GM12878 (cell line): ENCODE measurements at regions not wholly inside any gene's neighbourhood (a gene's known extent, or its start where the extent isn't known, plus 50 kb on each side); places are given as distances from the start of the nearest gene placed in this dataset.

ENCODE experiments used
- ATAC-seq: fragments of 200-7000 bp; cut with Tn5 transposase; 3 replicates; pipeline ENCODE4 v1.9.1; 2020; ENCODE audit warnings: mild to moderate bottlenecking, moderate library complexity
- BruUV-seq: library from RNA; stranded (reverse); fragments of 400-500 nt; replicated peaks from 2 replicates; lab custom pipeline; 2021; lab: Mats Ljungman, UMichigan
- CTCF ChIA-PET: fragments of 300-600 bp; sonication (Branson Sonifier 250); formaldehyde crosslinking; extraction: SDS; loops from one replicate; lab custom pipeline; 2021; ENCODE audit warnings: inconsistent platforms; lab: Yijun Ruan, JAX
- POLR2A ChIA-PET: fragments of 350-600 bp; formaldehyde crosslinking; extraction: SDS; loops from one replicate; lab custom pipeline; 2021; ENCODE audit warnings: inconsistent platforms; lab: Charles Lee
- RAD21 ChIA-PET: fragments of 300-600 bp; sonication (Branson Sonifier 250); formaldehyde crosslinking; loops from one replicate; lab custom pipeline; 2023; ENCODE audit warnings: antibody characterized with exemption; ENCODE audit not compliant: unreplicated experiment; lab: Charles Lee
- SMC1A ChIA-PET: fragments of 300-600 bp; sonication (Branson Sonifier 250); formaldehyde crosslinking; loops from one replicate; lab custom pipeline; 2023; ENCODE audit not compliant: unreplicated experiment, uncharacterized antibody; lab: Charles Lee
- DNase-seq: peaks from one replicate; pipeline ENCODE4 v3.0.0-alpha.2; 2011; ENCODE audit warnings: low read depth, low spot score
- FAIRE-seq: peaks from 3 replicates; lab custom pipeline; 2011; peaks lifted over from hg19 to GRCh38; lab: Jason Lieb, UNC
- H2AFZ ChIP-seq: 2 replicates; pipeline ENCODE4 v1.6.0; 2011; ENCODE audit warnings: low read depth, low read length, control low read depth; ENCODE audit not compliant: control insufficient read depth
- H3K27ac ChIP-seq: 2 replicates; pipeline ENCODE4 v1.5.1; 2011; ENCODE audit warnings: control low read depth; ENCODE audit not compliant: control insufficient read depth, insufficient read depth
- H3K27me3 ChIP-seq, 2 experiments: replicated peaks in 1 of 2; 2 replicates each; pipeline versions ENCODE4 v1.6.0 to v1.6.1; 2011; ENCODE audit warnings: low read length in 1 of 2; ENCODE audit not compliant: control insufficient read depth in 2 of 2, insufficient read depth in 2 of 2
- H3K36me3 ChIP-seq, 2 experiments: 2 replicates each; pipeline ENCODE4 v1.5.1; 2011; ENCODE audit warnings: low read length in 1 of 2; ENCODE audit not compliant: control insufficient read depth in 2 of 2, insufficient read depth in 2 of 2
- H3K4me1 ChIP-seq: 2 replicates; pipeline ENCODE4 v1.6.1; 2011; ENCODE audit warnings: mild to moderate bottlenecking, low read length, moderate library complexity, mixed read lengths; ENCODE audit not compliant: control insufficient read depth, insufficient read depth
- H3K4me2 ChIP-seq: 2 replicates; pipeline ENCODE4 v1.6.0; 2011; ENCODE audit warnings: control low read depth; ENCODE audit not compliant: control insufficient read depth, insufficient read depth
- H3K4me3 ChIP-seq: fragments of 200-600 bp; sonication (generic); 2 replicates; pipeline ENCODE4 v1.5.1; 2016
- H3K79me2 ChIP-seq: 2 replicates; pipeline ENCODE4 v1.6.0; 2011; ENCODE audit warnings: low read length; ENCODE audit not compliant: control insufficient read depth, insufficient read depth
- H3K9ac ChIP-seq: 2 replicates; pipeline ENCODE4 v1.8.0; 2011; ENCODE audit warnings: low read length, control low read depth, mixed read lengths; ENCODE audit not compliant: control insufficient read depth, insufficient read depth
- H3K9me3 ChIP-seq: replicated peaks from 3 replicates; pipeline ENCODE4 v1.5.1; 2011; ENCODE audit warnings: mild to moderate bottlenecking, low read length; ENCODE audit not compliant: control insufficient read depth, insufficient read depth
- H4K20me1 ChIP-seq: 2 replicates; pipeline ENCODE4 v1.6.0; 2011; ENCODE audit not compliant: control insufficient read depth, insufficient read depth
- GATAD2B ChIP-seq: fragments of 450-650 bp; conservative IDR thresholded peaks from 2 replicates; pipeline ENCODE4 v1.6.1; 2017; ENCODE audit warnings: low read depth, mild to moderate bottlenecking, moderate library complexity
- IKZF2 ChIP-seq, 2 experiments: fragments of 450-650 bp; IDR thresholded peaks; 2 replicates each; pipeline ENCODE4 v1.6.1; 2017; ENCODE audit warnings: mild to moderate bottlenecking in 2 of 2, moderate library complexity in 2 of 2
- MTA3 ChIP-seq: IDR thresholded peaks from 2 replicates; pipeline ENCODE4 v1.6.1; 2012; ENCODE audit warnings: low read length, inconsistent platforms, borderline replicate concordance
- MYB ChIP-seq: fragments of 150-350 bp; IDR thresholded peaks from 2 replicates; pipeline ENCODE4 v1.6.1; 2014; ENCODE audit warnings: mild to moderate bottlenecking, low read depth, low read length, borderline replicate concordance
- POU2F2 ChIP-seq: IDR thresholded peaks from 3 replicates; pipeline ENCODE4 v1.6.1; 2011; ENCODE audit warnings: low read depth, mild to moderate bottlenecking, low read length, borderline replicate concordance
- SP1 ChIP-seq: IDR thresholded peaks from one replicate; pipeline ENCODE4 v1.6.1; 2011; ENCODE audit warnings: low read depth, low read length
- TAF1 ChIP-seq: IDR thresholded peaks from 2 replicates; pipeline ENCODE4 v1.6.1; 2011; ENCODE audit warnings: mild to moderate bottlenecking, low read depth, low read length, borderline replicate concordance
- ZBTB4 ChIP-seq: fragments of 450-650 bp; formaldehyde crosslinking; IDR thresholded peaks from 2 replicates; pipeline ENCODE4 v1.4.0; 2022; ENCODE audit warnings: mild to moderate bottlenecking, moderate library complexity
- ZNF687 ChIP-seq: fragments of 450-650 bp; IDR thresholded peaks from 2 replicates; pipeline ENCODE4 v1.6.1; 2017; ENCODE audit warnings: mild to moderate bottlenecking, moderate library complexity
- WGBS: methylation state at CpG from one replicate; pipeline ENCODE4 v1.1.6; 2016; ENCODE audit warnings: low lambda C conversion rate; ENCODE audit not compliant: insufficient replicate concordance, insufficient coverage; ENCODE audit errors: missing lambda C conversion rate; 5-methylcytosine and 5-hydroxymethylcytosine counted together
- in situ Hi-C: fragments of 300-500 bp; cut with MboI; formaldehyde crosslinking; loops from 9 replicates; pipeline ENCODE4 v1.14.3; 2018; ENCODE audit warnings: mixed read lengths
- intact Hi-C: fragments of 100-400 bp; cut with micrococcal nuclease; formaldehyde crosslinking; loops from one replicate; pipeline ENCODE4 v1.14.2; 2022; ENCODE audit not compliant: unreplicated experiment

- POLR2A ChIA-PET, result no interaction called here
Observed at GRCh38 chr1:165112260-165112659, 244.3 kb downstream of the LMX1A start.

More at GRCh38 chr1:165112260-165112659, 244.3 kb downstream of the LMX1A start:
- in situ Hi-C loops (no loop called here), intact Hi-C loops (no loop called here)
- H3K27me3 ChIP-seq, result peaks cover 3 to 4% of the 10 kb centered on the region in 2 experiments; a peak in 2 of 4 replicates
- WGBS, result 50% methylated on average over 7 of the region's 7 CpGs
- H3K27ac ChIP-seq, result no peak overlapping the region
- no peaks in the 10 kb centered on the region for H3K4me1 ChIP-seq
- ATAC-seq, result no peak
- no peaks in the 10 kb centered on the region for H3K79me2 ChIP-seq
- H4K20me1 ChIP-seq, result no peaks in the 10 kb centered on the region
- H3K4me2 ChIP-seq, result no peak overlapping the region
- ChIA-PET SMC1A (no interaction called here), CTCF (interaction anchor here (1.4 to 3.1 kb wide), 3 partner anchors 13 to 32 kb away, joined by 3 to 25 read pairs (median 14); no protein-coding TSS in a partner anchor)
- H3K9ac ChIP-seq, result no peak overlapping the region
- H2AFZ ChIP-seq, result no peak overlapping the region
- FAIRE-seq, result no peak
- BruUV-seq, result no TSS peak
- no peaks in the 10 kb centered on the region for H3K9me3 ChIP-seq
- H3K4me3 ChIP-seq, result no peak overlapping the region
- no peak for TF ChIP-seq GATAD2B
- no peak for TF ChIP-seq SP1
- TF ChIP-seq ZNF687, result no peak
- no peak for TF ChIP-seq MYB
- no peak for TF ChIP-seq IKZF2 (IDR thresholded peaks at IDR 0.05)
- TF ChIP-seq TAF1, result no peak
- no peak for TF ChIP-seq POU2F2
- no peak for TF ChIP-seq ZBTB4 (CRISPR knock-in tag)
- no peak for TF ChIP-seq MTA3
- TF ChIP-seq, all 136 proteins: peak for 0
- DNase-seq, result no peak
- H3K36me3 ChIP-seq, result no peaks in the 10 kb centered on the region
- RAD21 ChIA-PET, result no interaction called here
